IPS DF 19.7 (cell line): ENCODE measurements at regions not wholly inside any gene's neighbourhood (a gene's known extent, or its start where the extent isn't known, plus 50 kb on each side); places are given as distances from the start of the nearest gene placed in this dataset.

Experiments used
- DNase-seq: peaks from one replicate; pipeline ENCODE4 v3.0.0-alpha.2; 2013; ENCODE audit warnings: low read depth, low spot score

DNA sequence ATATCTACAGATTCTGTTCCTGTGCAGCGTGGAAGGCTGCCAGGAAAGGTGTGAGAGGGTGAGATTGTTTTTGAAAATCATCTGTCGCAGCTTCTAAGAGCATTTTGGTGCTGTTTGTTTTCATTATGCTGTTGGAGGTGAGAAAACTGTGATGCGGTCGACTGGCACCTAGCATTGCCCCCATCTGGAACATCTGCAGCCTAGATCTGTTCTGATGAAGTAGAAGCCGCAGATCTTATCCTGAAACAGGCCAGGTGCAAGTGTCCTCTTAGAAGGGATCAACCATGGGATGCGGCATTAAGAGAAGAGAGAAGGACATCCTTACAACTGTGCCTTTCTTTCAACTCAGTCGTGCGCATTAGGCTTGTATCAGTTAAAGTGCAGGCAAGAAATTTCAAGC, 167.3 kb downstream of the CDH26 start:
- no peak for DNase-seq

- DNase-seq: no peak
Observed at GRCh38 chr20:60126975-60127374, 168.8 kb downstream of the CDH26 start.

- no peak for DNase-seq
Observed at GRCh38 chr20:60131375-60131774, 173.2 kb downstream of the CDH26 start.

GRCh38 chr20:60132162-60132826, 174.1 kb downstream of the CDH26 start:
- no peak for DNase-seq

DNA sequence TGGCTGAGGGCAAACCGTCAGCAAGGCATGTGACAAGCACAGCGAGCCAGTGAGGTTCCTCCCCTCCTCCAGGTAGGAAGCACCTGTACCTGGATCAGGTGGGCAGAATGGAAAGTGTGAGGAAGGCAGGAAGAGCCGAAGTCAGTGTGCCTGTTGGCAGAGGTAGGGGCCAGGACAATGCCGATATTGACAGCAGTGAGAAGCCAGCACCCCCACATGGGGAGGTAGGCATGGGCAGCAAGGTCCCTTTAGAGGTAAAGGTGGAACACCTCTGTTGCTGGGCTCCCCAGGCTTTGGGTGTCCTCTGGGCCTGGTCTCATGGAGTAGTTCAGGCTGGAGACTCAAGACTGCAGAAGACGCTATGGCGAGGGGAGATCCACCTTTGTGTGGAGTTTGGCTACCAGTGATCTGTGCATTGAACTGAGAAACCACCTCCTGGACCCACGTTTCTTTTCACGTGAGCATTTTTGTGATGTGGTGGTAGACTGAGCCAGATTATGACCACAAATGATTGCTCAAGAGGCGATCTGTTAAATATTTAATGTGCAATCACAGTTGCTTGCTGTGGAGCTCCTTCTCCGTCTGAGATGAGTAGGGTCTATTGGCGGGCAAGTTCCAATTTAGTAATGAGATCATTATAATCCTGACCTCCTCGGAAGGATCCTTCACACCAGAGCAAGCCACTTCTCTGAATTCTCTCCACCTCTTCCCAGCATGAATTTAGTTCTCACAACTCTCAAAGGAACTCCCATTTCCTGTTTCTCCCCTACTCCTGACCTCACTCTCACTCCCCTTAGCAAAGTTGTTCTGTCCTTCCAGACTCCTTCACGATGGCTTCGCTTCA, 174.8 kb downstream of the CDH26 start:
- DNase-seq: no peak

DNA sequence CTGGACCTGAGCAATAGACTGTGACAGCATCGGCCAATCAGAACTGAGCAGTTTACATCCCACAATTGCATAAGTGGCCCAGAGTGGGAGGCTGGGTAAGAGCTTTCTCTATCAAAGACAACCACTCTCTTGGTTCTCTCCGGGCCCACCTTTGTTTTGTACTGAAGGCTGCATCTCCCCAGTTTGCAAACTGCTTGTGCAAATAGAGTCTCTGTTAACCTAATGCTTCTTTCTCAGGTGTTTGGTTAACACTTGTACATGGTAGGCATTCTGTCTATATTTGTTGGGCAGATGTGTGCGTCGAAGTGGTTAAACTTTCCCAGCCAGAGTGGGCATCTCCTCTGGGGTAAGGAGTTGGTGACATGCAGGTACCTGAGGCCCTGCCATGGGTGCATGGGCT, 177.1 kb downstream of the CDH26 start:
- DNase-seq: no peak

- DNase-seq: no peak
Observed at GRCh38 chr20:60136645-60137401, 178.6 kb downstream of the CDH26 start.

GRCh38 chr20:60137657-60138245, 179.5 kb downstream of the CDH26 start:
- peak; percentile 9 for DNase-seq

- DNase-seq: no peak
Observed at GRCh38 chr20:60138256-60139220, 180.3 kb downstream of the CDH26 start.

DNA sequence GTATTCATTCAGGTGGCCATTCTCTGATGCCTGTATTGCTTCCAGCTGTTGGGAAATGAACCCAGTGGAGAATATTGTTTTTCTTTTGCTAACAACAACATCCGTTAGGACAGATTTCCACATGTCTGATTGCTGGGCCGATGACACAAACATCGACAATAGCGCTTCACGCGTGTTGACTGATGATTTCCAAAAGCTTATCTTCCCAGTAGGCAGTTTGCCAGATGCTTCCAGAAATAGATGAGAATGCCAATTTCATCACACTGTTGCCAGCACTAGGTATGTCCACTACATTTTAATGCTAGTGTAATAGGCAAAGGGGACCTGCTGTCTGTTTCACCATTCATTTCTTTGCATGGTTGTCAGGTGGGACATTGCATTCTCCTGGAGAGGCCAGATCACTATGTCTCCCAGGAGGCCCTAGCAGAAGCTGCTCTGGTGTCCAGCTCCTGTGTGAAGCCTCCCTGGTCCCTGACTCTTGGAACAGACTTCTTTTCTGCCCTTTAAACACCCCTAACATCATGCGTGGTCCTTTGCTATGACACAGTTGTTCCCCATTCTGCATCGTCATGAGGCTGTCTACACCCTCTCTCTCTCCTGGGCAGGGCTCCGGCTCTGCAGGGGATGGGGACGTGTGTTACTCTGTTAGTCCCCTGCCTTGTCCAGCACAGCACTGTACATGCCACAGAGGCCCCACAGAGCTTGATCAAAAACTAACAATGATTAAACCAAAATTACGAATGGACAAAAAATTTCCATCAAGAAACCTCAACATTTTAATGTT, 181.6 kb downstream of the CDH26 start:
- DNase-seq: no peak

GRCh38 chr20:60142587-60142986, 184.4 kb downstream of the CDH26 start:
- DNase-seq: no peak

- no peak for DNase-seq
Observed at GRCh38 chr20:60143261-60143842, 185.1 kb downstream of the CDH26 start.

GRCh38 chr20:60144404-60144803, 186.2 kb downstream of the CDH26 start:
- no peak for DNase-seq

DNA sequence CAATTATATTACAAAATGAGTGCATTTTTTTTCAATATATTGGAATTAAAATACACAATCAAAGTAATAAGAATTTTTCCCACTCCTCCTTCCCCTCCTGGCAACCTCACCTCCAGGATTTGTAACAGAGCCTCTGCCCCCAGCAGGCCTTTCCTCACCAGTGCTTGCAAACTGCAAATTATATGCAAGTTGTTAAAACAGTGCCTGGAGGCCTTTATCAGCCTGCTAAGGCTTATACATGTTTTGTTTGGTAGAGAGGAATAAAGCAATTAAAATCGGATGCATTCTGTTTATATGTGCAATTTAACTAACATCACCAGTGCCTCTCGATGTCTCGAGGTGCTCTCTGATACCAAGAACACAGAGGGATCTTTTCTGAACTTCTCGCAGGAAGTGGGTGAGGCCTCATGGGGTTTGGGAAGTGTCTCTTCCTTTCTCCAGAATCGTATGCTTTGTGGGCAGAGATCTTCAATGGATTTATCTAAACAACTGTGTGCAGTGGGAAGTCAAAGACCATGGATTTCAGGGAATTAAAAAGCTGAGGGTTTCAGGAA, 186.8 kb downstream of the CDH26 start:
- DNase-seq: no peak

DNA sequence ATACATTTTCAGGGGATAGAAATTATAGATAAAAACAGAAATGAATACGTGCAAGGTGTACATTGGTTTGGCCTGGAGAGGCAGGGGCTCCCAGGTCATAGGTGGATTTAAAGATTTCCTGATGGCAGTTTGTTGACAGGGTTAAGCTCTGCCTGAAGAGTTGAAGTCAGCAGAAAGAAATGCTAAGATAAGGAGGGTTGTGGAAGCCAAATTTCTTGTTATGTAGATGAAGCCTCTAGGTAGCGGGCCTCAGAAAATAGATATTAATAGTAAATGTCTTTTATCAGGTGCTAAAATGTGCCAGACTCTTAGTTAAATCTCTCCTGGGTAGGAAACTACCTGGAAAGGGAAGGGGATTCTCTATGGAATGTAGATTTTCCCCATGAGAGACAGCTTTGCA, 188.8 kb downstream of the CDH26 start:
- no peak for DNase-seq

DNA sequence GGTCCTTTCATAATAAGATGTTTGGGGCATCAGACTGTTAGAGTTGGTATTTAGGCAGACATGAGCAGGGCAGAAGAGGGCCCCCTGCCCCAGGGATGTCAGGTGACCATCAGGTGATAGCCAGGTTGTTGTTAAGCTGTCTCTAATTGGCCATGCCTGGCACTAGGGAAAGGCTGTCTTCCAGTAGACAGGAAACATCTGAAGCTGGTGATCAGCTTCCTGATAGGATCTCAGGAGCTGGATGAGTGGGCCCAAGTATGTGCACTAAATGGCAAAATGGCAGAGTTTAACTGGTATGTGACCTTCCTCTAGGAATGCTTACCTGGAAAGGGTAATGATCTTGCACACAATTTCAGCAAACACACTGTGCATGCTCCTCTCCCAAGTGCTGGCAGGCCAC, 190.7 kb downstream of the CDH26 start:
- DNase-seq: no peak

- DNase-seq: no peak
Observed at GRCh38 chr20:60152792-60153191, 194.6 kb downstream of the CDH26 start.

DNA sequence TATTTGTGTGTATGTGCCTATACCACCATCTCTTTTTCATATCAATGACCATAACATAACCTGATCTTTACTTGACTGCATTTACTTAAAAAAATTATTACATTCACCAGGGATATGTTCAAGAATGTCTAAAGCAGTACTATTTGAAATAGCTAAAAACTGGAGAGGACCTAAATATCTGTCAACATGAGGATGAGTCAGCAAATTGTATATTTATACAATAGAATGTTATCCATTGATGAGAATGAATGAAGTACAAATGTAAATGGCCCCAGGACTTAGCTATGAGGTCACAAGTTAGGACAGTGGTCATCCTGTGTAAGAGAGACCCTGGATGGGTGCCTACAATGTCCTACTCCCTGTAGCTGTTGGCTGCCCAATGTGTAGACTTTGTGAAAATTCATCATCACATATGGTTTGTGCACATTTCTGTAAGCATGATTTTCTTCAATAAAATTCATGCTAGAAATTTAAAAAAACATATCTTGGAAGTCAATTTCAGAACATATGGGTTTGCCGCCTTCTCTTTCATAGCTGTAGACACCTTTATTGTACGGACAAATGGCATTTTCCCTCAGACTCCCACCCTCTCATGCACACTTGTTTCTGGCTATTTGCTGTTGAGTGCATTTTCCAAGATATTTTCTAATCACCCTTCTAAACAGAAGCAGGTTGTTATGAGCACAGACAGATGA, 202.4 kb downstream of the CDH26 start:
- DNase-seq: no peak

- no peak for DNase-seq
Observed at GRCh38 chr20:60167812-60168211, 209.6 kb downstream of the CDH26 start.
